ENCODE measurements at regions not wholly inside any gene's neighbourhood (a gene's known extent, or its start where the extent isn't known, plus 50 kb on each side); places are given as distances from the start of the nearest gene placed in this dataset.
"Not testable (repeated sequence)": the region's sequence is repeated elsewhere in the genome, so short reads cannot be mapped to it uniquely, and the experiment has no call there.

- intact Hi-C loops (cut with micrococcal nuclease) = no loop called here
These were observed 194.4 kb downstream of the TMA16 start for GRCh38 chr4:163688856-163689255.

GRCh38 chr4:163693211-163693610, 198.7 kb downstream of the TMA16 start:
- intact Hi-C loops (cut with micrococcal nuclease) = no loop called here

- intact Hi-C loops (cut with micrococcal nuclease) = no loop called here
These were observed 199.3 kb downstream of the TMA16 start for GRCh38 chr4:163693776-163694175.

- intact Hi-C loops (cut with micrococcal nuclease) = no loop called here
These were observed 199.9 kb downstream of the TMA16 start for GRCh38 chr4:163694385-163694784.

- intact Hi-C loops (cut with micrococcal nuclease) = no loop called here
These were observed 202.6 kb downstream of the TMA16 start for GRCh38 chr4:163697121-163697520.

GRCh38 chr4:163700383-163700782, 205.9 kb downstream of the TMA16 start:
- intact Hi-C loops (cut with micrococcal nuclease) = not testable (repeated sequence)

GRCh38 chr4:163701916-163702315, 207.4 kb downstream of the TMA16 start:
- intact Hi-C loops (cut with micrococcal nuclease) = no loop called here

GRCh38 chr4:163702736-163703135, 208.2 kb downstream of the TMA16 start:
- intact Hi-C loops (cut with micrococcal nuclease) = no loop called here

GRCh38 chr4:163703251-163703650, 208.8 kb downstream of the TMA16 start:
- intact Hi-C loops (cut with micrococcal nuclease) = no loop called here

- intact Hi-C loops (cut with micrococcal nuclease) = no loop called here
These were observed 213.4 kb downstream of the TMA16 start for GRCh38 chr4:163707873-163708272.

- intact Hi-C loops (cut with micrococcal nuclease) = no loop called here
These were observed 215.1 kb downstream of the TMA16 start for GRCh38 chr4:163709601-163710000.

- intact Hi-C loops (cut with micrococcal nuclease) = no loop called here
These were observed 215.7 kb downstream of the TMA16 start for GRCh38 chr4:163710158-163710557.

GRCh38 chr4:163724495-163724894, 230.0 kb downstream of the TMA16 start:
- intact Hi-C loops (cut with micrococcal nuclease) = not testable (repeated sequence)

- intact Hi-C loops (cut with micrococcal nuclease) = no loop called here
These were observed 232.2 kb downstream of the TMA16 start for GRCh38 chr4:163726641-163727040.

- intact Hi-C loops (cut with micrococcal nuclease) = no loop called here
These were observed 236.6 kb downstream of the TMA16 start for GRCh38 chr4:163731071-163731470.

GRCh38 chr4:163732473-163732872, 238.0 kb downstream of the TMA16 start:
- intact Hi-C loops (cut with micrococcal nuclease) = no loop called here

GRCh38 chr4:163736876-163737275, 242.4 kb downstream of the TMA16 start:
- intact Hi-C loops (cut with micrococcal nuclease) = no loop called here

GRCh38 chr4:163737846-163738245, 243.4 kb downstream of the TMA16 start:
- intact Hi-C loops (cut with micrococcal nuclease) = not testable (repeated sequence)

GRCh38 chr4:163738521-163738920, 244.0 kb downstream of the TMA16 start:
- intact Hi-C loops (cut with micrococcal nuclease) = no loop called here

- intact Hi-C loops (cut with micrococcal nuclease) = no loop called here
These were observed 250.4 kb downstream of the TMA16 start for GRCh38 chr4:163744861-163745260.

- intact Hi-C loops (cut with micrococcal nuclease) = no loop called here
These were observed 252.8 kb downstream of the TMA16 start for GRCh38 chr4:163747293-163747692.

- intact Hi-C loops (cut with micrococcal nuclease) = no loop called here
These were observed 253.4 kb downstream of the TMA16 start for GRCh38 chr4:163747886-163748285.

GRCh38 chr4:163748449-163748848, 254.0 kb downstream of the TMA16 start:
- intact Hi-C loops (cut with micrococcal nuclease) = no loop called here

- intact Hi-C loops (cut with micrococcal nuclease) = loop anchor here (1.0 kb wide), 2 partner anchors 200 to 205 kb away; no protein-coding TSS in a partner anchor
These were observed 260.5 kb downstream of the TMA16 start for GRCh38 chr4:163755013-163755412.

Measured in T-helper 2 cell treated with Interferon-gamma antibody and Interleukin-4, amounts not matched to agents 100 ng/mL and 5 ng/mL, for 36 hours (primary cell).